AG04449 (cell line): ENCODE measurements at regions not wholly inside any gene's neighbourhood (a gene's known extent, or its start where the extent isn't known, plus 50 kb on each side); places are given as distances from the start of the nearest gene placed in this dataset.
"Not testable (repeated sequence)": the region's sequence is repeated elsewhere in the genome, so short reads cannot be mapped to it uniquely, and the experiment has no call there.

Experiments
- CTCF ChIA-PET: fragments of 350-600 bp; formaldehyde crosslinking; extraction: SDS; loops from one replicate; lab custom pipeline; 2021; ENCODE audit warnings: antibody characterized with exemption; lab: Yijun Ruan, JAX
- POLR2A ChIA-PET: fragments of 400-600, 350-600 bp; formaldehyde crosslinking; extraction: SDS; loops from one replicate; lab custom pipeline; 2020; ENCODE audit warnings: antibody characterized with exemption, inconsistent platforms; lab: Yijun Ruan, JAX
- DNase-seq: peaks from one replicate; pipeline ENCODE4 v3.0.0-alpha.2; 2010; ENCODE audit warnings: low read depth, low spot score
- H3K4me3 ChIP-seq: 2 replicates; pipeline ENCODE4 v1.5.1; 2011; ENCODE audit warnings: low read depth, mild to moderate bottlenecking, control low read depth, low read length
- TF ChIP-seq, protein P1 (sequence below): IDR thresholded peaks from one replicate; pipeline ENCODE4 v1.5.1; 2011; ENCODE audit warnings: mild to moderate bottlenecking, moderate library complexity, low read length, control low read depth, inconsistent platforms; ENCODE audit not compliant: insufficient read depth; ENCODE audit errors: missing control alignments

DNA sequence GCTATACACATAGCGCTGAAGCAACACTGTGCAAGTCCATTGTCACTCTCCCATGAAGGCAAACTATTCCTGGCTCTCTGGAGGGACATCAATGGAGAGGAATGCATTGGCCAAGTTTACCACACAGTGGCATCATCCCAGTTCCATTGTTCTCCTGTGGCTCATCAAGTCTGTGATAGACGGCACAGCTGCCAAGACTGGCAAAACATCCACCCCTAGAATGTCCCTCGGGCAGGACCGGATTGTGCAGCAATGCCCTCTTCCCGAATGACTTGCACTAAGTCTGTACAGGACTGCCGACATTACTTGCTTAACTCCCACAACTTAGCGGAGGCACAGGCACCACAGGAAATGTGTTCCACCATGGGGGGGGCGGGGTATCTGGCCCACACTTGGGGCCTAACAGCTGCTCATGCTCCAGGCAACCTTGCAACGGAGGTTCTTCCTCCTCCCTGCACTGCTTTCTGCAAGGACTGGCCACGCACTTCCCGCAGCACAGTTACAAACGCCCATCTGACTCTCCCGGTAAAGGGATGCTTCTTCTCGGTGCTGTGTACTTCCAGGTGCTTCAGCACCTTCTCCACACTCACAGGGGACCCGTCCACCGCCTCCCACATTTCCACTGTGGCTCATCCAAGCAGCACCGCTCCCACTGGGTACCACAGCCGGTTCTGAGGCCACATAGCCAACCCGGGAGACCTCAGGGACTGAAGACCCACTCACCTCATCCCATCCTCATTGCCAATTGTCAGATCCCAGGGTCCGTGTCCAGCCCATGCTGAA is 1309.6 kb upstream of the RAG2 start:
- CTCF ChIA-PET, result no interaction called here
- H3K4me3 ChIP-seq, result no peak overlapping the region
- no peak for DNase-seq
- TF ChIP-seq, protein P1, sequence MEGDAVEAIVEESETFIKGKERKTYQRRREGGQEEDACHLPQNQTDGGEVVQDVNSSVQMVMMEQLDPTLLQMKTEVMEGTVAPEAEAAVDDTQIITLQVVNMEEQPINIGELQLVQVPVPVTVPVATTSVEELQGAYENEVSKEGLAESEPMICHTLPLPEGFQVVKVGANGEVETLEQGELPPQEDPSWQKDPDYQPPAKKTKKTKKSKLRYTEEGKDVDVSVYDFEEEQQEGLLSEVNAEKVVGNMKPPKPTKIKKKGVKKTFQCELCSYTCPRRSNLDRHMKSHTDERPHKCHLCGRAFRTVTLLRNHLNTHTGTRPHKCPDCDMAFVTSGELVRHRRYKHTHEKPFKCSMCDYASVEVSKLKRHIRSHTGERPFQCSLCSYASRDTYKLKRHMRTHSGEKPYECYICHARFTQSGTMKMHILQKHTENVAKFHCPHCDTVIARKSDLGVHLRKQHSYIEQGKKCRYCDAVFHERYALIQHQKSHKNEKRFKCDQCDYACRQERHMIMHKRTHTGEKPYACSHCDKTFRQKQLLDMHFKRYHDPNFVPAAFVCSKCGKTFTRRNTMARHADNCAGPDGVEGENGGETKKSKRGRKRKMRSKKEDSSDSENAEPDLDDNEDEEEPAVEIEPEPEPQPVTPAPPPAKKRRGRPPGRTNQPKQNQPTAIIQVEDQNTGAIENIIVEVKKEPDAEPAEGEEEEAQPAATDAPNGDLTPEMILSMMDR, result no peak
- POLR2A ChIA-PET, result interaction anchor here (0.6 kb wide), 1 partner anchor 403 kb away, joined by 4 read pairs; no protein-coding TSS in a partner anchor

DNA sequence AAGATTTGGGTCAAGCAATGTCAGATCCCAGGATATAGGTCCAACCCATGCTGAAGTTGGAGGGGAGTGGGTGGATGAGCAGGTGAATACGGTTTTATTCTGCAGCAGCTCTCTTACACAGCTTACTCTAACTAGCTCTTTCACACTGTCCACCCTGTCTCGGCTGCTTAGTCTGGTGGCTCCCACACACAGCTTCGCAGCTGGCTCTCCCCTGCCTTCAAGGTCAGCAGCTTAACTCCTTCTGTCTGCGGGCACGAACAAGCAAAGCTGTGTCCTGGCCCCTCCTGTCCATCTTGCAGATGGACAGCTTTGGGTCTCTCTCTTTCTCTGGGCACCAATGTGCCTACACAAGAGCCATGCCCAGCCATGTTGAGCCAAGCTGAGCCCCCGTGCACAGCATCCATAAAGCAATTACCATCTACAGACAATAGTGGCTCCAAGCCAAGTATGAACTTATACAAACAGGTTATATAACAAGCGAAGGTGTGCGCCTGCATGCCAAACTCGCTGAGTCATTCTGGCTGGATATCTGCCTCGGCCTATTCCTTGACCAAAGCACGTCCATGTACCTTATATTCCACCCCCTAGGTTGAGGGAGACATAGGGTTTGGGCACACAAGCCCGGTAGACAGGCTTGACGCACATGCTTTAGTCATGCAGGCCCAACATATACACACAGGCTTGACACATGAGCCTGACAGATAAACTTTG is 1307.8 kb upstream of the RAG2 start:
- TF ChIP-seq, protein P1, result no peak
- POLR2A ChIA-PET, result interaction anchor here (0.6 kb wide), 1 partner anchor 22 kb away, joined by 3 read pairs; no protein-coding TSS in a partner anchor
- no peak overlapping the region for H3K4me3 ChIP-seq
- CTCF ChIA-PET, result no interaction called here
- no peak for DNase-seq

DNA sequence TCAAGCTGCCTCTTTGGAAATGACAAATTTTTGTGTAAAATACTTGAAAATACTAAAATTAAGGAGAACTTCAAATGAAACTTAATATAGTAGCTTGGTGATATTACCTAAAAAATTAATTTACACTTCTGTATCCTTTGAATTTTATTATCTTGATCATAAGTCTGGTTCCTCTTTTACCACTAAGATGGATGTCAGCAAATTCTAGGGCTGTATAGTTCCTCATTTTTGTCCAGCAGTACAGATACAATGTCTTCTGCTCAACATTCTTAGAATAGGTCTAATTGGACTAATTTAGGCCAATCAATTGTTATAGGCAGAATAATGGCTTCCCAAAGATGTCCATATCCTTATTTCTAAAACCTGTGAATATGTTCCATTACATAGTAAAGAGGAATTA is 1298.0 kb upstream of the RAG2 start:
- CTCF ChIA-PET, result no interaction called here
- TF ChIP-seq, protein P1, result no peak
- no peak for DNase-seq
- POLR2A ChIA-PET, result no interaction called here
- H3K4me3 ChIP-seq, result no peak overlapping the region

DNA sequence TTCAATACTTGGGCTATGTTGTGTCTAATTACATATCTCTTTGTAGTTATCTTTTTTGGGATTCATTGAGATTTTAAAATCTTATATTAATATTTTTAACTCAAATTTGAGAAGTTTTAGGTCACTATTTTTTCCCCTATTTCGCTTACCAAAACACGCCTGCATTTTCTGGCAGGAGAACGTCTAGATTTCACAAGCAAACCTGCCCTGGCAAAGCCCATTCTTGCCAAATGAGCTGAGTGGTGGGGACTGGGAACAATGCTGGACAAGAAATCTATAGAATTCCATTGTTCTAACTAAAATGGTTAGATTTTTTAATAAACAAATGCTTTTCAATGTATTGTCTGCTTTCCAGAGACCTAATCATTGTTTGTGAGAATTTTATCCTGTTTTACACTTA is 1283.7 kb upstream of the RAG2 start:
- ChIA-PET POLR2A (no interaction called here), CTCF (no interaction called here)
- DNase-seq, result no peak
- no peak overlapping the region for H3K4me3 ChIP-seq
- TF ChIP-seq, protein P1, result no peak

DNA sequence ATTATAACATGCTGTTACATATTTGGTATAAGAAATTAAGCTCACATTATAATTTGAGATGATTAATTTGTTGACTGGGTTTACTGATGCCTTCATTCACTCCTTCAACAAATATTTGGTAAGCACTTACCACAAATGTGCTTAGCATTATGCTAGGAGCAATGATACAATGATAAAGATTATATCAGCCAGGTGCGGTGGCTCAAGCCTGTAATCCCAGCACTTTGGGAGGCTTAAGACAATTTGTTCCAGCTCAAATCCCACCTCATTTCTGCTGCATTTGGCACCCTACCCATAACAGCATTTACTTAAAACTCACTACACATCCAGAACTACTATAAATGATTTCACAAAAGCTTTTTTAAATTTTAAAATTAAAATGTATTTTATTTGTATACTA is 1263.6 kb upstream of the RAG2 start:
- no peak overlapping the region for H3K4me3 ChIP-seq
- TF ChIP-seq, protein P1, result no peak
- ChIA-PET POLR2A (no interaction called here), CTCF (no interaction called here)
- DNase-seq, result no peak

DNA sequence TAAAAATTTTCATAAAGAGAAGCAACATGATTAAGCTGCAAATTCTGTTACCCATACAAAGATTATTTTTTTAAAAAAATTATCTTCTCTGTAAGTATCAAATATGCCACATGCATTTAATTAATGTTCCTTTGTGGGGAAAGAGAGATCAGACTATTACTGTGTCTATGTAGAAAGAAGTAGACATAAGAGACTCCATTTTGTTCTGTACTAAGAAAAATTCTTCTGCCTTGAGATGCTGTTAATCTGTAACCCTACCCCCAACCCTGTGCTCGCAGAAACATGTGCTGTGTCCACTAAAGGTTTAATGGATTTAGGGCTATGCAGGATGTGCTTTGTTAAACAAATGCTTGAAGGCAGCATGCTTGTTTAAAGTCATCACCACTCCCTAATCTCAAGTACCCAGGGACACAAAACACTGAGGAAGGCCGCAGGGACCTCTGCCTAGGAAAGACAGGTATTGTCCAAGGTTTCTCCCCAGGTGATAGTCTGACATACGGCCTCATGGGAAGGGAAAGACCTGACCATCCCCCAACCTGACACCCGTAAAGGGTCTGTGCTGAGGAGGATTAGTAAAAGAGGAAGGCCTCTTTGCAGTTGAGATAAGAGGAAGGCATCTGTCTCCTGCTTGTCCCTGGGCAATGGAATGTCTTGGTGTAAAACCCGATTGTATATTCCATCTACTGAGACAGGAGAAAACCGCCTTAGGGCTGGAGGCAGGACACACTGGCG is 1260.9 kb upstream of the RAG2 start:
- H3K4me3 ChIP-seq, DNase-seq, POLR2A ChIA-PET, CTCF ChIA-PET: not testable (repeated sequence)
